Effector CD4-positive, alpha-beta T cell (primary cell): ENCODE measurements at regions not wholly inside any gene's neighbourhood (a gene's known extent, or its start where the extent isn't known, plus 50 kb on each side); places are given as distances from the start of the nearest gene placed in this dataset.
"Not testable (repeated sequence)": the region's sequence is repeated elsewhere in the genome, so short reads cannot be mapped to it uniquely, and the experiment has no call there.

Experiments
- DNase-seq: peaks from one replicate; pipeline ENCODE4 v3.0.0-alpha.2; 2020

DNA sequence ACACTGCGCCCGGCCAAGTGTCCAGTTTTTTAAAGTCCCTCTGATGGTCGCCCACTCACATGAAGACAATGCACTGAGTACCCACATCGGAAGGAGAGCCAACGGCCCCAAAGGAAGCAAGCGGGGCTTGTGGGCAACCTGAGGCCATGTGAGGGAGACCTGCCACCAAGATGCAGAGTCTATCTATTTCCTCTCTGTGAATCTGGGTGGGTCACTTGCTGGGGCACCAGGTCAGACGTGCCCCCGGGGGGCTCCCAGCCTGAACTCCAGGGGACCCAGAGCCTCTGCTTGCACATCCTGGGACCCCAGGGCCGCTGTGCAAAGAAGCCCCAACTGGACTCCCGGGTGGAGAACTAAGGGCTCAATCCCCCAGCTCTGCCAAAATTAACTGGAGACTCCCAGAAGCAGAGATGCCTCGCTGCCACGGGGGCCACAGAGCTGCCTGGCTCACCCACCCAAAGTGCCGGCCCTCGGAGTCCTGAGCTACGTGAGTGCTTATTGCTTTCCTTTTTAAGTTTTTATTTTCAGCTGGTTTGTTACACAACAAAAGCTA lies 106.4 kb downstream of the BRD1 start:
- no peak for DNase-seq

DNA sequence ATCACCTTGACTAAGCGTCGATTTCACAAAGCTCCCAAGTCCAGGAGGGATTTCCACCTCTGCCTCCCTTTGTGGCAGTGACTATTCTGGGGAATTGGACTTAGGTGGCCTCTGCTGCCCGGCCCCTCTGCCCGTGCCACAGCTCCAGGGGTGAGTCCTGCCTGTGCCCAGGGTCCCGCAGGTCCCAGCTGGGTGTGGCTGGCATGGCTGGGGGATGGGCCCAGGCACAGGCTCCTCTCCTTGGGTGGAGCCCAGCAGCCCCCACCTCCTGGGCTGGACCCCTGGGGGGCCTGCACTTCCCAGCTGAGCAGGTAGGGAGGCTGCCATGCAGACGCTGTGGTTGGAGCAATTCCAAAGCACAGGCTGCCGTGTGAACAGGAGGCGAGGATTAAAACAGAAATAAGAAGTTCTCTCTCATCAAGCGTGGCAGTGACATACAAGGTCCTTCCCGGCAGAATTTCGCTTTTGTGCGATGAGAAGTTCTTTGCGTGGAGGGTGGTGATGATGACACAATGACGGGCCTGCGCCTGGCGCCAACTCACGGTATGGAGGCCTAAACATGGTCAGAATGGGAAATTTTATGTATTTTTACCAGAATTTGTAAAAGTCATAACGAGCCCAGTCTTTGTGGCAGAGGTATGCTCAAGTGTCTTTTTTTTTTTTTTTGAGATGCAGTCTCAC lies 107.3 kb downstream of the BRD1 start:
- no peak for DNase-seq

DNA sequence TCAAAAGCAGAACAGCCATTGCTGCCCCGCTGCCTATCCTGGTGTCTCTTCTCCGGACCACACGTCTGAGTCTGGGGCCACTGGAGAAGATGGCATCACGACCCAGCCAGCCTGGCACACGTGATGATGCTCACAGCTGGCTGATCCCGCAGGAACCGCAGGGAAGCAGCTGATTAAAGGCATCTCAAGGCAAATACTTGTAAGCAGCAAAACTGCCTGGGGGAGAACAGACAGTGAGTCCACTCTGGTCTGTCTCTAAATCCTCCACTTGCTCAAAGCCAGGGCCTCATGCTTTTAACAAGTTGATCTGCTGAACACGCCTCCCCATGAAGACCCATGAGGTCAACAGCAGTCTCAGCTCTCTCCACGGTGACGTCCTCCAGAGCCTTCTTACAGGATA lies 108.6 kb downstream of the BRD1 start:
- DNase-seq: no peak

DNA sequence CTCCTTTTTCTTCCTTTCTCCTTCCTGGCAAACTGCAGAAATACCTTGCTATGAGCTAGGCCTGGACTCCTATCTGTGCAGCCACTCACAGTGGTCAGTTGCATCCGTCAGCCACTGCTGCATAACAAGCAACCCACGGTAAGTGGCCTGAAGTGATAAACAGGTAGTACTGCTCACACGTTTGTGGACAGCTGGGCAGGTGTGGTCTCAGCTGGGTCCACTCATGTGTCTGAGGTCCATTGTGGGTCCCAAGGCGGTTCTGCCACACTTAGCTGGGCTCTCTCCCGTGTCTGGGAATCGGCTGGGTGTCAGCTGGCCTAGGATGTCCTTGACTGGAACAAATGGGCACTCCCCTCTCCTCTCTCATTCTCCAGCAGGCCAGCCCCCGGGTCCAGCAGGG lies 109.3 kb downstream of the BRD1 start:
- DNase-seq: no peak

DNA sequence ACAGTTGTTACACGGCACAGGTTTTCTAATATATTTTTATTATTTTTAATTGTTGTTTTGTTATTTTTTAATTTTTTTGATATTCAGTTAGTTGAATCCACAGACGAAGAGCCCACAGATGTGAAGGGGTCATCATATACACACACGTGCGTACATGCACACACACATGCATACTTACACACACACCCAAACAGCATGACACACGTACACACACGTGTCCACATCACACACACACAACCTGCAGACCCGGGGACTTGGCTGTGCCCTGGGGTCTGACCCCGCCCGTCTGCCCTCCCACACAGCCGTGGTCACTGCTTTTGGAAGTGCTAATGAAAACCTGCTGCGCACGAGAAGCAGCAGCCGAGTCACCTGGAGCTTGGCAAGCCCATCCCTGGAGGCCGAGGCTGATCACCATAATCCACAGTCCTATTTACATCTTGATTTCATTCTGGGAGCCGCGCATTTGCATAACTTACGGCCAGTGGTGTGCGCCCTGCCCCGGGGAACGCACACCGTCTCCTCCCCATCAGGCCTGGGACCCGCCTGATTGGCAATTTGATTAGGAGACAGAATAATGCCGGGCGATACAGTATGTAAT lies 110.3 kb downstream of the BRD1 start:
- no peak for DNase-seq

DNA sequence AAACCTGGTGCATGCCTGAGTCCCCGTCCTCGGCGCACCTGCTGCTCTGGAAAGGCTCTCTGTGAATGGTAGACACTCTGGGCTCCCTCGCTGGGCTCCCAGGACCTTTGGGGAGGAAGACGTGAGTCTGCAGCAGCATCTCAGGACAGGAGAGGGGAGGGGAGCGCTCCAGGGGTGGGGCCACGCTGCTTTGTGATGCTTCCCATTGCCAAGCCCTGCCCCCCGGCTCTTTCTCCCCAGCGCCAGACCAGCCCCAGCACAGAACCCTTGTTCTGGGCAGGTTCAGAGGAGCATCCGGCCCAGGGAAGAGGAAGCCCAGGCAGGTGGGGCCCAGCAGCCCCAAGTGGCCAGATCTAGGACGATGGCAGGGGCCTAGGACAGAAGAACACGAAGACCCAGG lies 111.2 kb downstream of the BRD1 start:
- DNase-seq: no peak

DNA sequence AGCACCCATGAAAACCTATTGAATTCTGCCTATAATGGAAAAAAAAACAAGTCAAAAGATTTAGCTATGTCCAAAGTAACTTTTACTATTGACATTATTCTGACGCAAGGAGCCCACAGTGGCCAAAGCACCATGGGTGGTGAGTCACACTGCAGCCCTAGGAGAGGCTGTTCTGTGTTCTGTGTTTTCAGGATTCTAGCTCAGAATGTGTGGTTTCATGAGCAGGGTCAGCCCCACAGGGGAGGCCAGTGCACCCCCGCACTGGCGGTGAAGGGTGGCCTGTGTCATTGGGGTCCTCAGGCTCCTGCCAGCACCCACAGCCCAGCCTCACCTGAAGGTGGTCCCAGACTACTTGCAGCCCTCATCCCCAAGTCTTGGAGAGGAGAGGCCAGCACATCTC lies 112.2 kb downstream of the BRD1 start:
- DNase-seq: no peak

DNA sequence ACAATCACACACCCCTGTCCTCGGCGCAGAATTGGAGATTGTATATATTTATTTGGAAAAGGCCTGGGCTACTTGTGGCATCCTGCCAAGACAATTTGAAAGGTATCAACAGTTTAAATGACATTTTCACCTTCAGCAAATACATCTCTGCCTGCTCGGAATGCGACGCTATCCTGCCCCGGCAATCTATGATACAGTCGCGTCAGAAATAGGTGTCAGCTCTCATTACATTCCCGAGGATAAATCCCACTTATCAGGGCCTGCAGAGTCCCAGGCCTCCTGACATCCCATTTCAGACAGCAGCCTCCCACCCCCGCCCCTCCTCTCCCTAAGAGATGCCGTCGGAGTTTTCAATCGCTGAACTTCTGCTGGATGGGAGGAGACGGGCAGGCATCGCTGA lies 114.7 kb downstream of the BRD1 start:
- DNase-seq: no peak

DNA sequence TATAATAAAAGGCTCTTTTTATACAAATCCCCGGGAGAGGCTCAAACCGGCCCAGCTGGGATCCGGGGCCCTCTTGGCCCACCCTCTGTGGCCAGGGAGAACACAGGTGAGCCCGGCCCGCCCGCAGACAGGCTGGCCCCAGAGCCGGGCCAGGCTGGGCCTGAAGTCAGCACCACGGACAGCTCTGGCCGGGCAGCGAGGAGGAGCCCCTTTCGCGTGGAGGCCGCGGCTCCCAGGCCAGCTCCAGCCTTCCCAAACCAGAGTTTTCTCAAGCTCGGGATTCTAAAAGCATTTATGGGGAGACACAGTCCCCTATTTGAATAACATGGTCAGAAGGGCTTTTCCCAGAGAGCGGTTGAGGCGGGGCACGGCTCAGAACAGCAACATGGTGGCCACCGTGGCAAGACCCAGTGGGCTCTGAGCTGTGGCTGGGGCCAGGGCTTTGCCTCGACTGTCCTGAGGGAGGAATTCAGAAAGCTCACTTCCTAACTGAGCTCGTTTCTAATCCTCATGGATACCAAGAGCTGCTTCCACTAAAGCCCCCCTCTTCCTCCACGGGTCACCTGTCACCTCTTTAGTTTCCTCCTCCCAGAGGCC lies 115.4 kb downstream of the BRD1 start:
- no peak for DNase-seq

DNA sequence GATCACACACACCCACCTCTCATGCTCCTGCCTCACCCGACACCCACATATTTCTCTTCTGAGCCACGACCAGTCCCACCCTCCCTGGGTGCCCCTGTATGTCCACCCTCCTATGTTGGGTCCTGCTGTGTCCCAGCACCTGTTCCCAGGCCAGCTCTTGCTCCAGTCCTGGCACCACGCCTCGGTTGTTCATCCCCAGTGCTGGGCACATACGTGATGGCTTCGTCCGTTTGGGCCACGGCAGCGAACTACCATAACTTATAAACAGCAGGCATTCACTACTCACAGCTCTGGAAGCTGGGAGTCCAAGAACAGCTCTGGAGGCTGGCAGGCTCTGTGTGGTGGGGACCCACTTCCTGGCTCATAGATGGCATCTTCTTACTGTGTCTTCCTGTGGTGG lies 116.9 kb downstream of the BRD1 start:
- DNase-seq: no peak

DNA sequence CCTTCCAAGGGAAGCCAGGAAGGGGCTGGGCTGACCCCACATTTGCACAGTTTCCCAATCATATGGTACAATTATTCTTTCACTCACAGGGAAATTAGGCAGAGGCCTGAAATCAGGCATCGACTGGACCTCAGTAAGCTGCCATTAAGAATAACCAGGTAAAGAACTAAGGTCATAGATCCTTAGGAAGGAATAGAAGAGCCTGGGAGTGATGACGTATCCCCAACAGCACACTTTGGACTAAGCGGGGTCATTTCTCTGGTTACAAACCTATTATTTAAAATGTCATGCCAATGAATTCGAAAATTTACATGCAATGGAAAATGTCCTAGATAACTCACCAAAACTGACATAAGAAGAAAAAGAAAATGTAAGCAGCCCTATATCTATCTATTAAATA lies 118.2 kb downstream of the BRD1 start:
- DNase-seq: no peak

DNA sequence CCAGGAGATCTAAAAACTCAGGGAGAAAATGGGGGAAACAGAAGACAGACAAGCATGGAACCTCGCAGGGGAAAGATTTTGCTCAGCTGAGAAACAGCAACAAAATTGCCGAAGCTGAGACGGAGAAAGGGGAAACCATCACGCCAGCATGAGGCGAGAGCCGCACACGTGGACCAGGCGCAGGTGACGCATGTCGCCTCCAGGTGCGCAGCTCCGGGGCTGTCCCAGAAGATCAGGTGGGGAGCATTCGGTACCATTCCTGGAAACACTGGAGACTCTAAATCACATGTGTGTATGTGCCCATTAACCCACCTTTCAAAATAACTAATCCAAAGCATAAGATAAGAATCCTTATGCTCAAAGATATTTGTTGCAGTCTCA lies 121.7 kb downstream of the BRD1 start:
- DNase-seq: no peak

DNA sequence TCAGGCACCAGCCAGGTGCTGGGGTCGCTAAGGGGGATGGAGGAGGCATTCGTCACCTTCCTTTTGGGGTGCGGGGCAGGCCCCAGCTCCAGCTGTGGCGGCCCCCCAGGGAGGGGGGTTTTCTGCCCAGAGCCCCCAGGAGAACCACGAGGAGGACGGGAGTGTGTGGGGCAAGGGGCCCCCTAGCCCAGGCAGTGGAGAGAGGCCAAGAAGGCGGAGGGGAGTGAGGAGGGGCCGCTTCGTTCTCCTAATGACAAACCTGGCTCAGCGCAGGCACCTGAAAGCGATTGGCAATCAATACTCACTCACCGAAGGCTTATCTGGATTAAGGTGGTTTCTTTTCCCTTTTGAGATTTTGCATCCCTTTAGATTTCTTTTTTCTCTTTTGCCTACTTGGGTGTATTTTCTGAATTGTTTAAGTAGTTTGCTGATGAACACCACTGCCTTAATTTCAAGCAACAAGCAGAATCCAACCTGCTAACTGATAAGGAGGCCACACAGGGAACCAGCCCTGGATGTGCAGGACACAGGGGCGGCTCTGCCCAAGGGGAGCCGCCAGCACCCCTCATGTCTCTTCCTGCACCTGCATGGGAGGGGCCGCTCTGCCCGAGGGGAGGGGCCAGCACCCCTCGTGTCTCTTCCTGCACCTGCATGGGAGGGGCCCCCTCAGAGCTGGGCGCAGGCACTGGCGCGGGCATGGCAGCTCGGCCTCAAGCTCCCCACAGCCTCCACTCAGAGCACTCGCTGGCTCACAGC lies 122.3 kb downstream of the BRD1 start:
- no peak for DNase-seq

DNA sequence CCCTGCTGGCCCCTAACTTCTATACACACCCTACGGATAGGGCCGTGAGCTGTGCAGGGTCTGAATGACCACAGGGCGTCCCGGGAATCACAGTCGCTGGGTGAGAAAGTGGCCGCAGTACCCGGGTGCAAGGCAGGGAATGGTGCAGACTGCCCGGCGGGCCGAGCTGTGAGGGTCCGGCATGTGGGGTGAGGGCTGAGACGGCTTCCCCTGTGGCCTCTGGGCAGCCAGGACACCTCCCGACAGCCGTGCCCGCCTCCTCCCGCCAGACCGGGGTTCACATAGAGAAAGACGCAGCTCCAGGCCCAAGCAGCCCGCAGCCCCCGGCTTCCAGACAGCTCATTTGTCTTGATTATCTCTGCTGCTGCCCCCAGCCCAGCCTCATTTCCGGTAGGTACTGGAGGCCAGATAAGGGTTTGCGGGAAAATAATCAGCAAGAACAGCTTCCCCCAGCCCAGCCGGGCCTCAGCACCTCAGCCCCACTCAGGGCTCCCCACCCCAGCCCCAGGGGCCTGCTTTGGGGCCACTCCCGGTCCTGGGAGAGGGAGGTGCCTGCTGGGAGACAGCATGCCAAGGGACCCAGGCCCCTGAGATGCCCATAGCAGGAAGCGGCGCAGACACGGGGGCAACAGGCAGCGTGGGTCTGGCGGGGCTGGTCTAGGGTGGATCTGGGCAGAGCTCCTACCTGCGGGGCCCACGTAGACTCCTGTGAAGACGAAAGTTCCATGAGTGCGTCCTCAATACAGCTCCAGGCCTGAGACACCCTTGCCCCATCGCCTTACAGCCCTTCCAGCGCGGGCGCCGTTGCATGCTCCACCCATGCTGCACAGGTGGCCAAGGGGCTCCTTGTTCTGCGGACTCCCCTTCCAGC lies 123.1 kb downstream of the BRD1 start:
- DNase-seq: no peak

DNA sequence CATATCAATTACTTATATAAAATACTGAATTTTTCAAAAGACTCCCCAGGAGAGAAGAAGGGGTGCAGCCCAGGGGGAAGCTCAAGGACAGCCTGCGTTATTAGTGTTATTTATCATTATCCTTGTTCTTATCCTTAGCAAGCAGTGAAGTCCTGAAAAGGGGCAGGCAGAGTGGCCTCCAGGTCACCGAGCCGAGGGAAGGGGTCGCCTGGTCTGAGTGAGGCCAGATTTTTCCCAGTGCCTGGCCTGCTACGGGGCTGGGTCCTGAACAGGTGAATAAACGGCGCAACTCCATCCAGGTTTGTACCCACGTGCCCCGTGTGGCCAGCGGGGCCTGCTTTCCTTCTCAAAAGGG lies 123.7 kb downstream of the BRD1 start:
- no peak for DNase-seq

DNA sequence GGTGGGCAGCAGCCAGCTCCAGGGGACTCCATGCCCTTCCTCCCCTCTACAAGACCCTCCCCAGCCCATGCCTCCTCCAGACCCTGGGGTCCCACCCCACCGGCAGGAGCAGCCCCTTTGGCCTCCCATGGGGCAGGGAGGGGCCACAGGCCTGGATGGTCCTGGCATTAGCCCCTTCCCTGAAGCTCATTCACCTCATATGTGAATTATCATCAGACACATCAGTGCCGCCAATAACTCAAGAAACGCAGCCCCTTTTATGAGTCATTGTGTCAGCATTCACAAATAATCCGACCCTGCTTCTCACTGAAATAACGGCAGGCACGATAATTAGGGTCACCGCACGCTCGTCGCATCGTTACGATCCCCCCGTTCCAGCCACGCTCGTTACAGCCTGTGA lies 124.2 kb downstream of the BRD1 start:
- no peak for DNase-seq

DNA sequence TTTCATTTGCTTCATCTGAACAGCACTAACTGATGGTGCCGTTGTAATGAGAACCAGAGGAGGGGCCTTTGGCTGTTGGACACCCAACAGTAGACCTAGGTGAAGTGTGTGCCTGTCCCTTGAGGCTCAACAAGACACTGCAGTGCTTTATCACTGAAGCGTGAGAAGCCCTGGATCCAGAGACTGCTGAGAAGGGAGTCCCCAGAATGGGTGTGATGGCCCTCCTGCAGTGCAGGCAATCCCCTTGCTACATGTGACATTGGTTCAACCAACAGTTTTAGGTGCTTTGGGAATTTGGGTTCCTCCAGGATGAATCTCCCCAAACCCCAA lies 125.6 kb downstream of the BRD1 start:
- DNase-seq: no peak

DNA sequence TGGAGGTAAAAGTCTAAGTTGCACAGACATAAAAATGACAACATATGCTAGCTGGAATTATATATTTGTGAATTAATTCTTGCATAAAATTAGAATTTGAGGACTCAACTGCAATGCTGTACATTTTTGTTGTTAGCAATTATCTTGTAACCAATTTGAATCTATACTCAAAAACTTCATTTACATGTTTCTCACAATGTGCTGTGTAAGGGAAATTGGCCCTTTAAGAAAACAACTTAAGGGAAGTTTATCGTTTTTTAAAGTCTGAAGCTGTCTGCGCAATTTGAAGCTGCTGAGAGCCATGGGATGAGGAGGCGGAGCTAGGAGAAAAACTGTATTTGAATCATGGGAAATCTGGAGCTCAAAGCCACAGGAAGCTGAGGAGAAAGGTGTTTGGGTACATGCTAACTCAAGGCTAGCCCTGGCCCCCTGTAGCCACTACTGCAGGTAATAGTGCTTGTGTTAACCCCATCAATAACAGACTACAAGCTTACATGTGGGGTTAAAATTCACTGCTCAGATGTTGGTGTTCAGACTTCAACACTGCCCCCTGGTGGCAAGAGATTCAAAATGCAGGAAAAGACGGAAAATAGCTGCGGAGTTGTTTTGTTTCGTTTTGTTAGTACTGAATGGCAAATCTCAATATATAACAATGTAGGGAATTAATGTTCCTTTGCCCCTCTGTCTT lies 126.1 kb downstream of the BRD1 start:
- DNase-seq: no peak

DNA sequence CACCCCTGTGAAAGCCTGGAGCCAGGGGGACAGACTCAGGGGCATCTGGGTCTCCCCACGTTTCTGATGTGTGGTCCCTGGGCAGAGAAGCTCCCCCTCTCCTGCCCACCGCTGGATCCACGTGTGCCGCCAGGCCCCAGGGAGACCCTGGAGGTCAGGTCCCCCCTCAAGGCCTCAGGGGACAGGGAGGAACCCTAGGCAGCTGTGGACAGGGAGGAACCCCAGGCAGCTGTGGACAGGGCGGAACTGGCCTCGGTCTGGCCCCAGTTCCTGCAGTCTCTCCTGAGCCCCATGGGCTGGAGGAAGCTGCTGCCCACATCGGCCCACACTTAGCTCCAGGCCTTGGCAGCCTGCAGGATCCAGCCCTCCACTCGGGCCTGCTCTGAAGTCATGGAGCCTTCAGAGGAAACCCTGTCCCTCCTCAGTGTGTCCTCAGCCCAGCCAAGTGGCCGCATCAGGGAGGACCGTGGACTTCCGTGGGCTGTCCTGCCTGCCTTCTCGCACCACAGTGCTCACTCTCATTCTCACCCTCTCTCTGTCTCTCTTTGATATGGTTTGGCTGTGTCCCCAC lies 127.7 kb downstream of the BRD1 start:
- DNase-seq: no peak

DNA sequence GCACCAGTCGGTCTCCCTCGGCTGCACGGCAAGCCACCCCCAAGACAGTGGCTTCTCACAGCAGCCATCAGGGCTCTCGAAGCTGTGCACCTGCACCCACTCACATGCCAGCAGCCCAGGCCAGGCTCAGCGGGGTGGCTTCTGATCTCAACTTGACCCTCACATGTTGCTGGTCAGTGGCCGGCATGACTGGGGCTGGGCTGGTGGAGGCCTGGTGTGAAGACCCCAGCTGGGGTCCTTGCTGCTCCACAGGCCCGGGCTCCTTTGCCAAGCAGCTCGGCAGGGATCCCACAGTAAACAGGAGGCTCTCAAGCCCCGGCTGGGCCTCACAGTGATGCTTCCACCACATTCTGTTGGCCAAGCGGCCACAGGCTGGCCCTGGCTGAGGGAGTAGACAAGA lies 128.2 kb downstream of the BRD1 start:
- no peak for DNase-seq

DNA sequence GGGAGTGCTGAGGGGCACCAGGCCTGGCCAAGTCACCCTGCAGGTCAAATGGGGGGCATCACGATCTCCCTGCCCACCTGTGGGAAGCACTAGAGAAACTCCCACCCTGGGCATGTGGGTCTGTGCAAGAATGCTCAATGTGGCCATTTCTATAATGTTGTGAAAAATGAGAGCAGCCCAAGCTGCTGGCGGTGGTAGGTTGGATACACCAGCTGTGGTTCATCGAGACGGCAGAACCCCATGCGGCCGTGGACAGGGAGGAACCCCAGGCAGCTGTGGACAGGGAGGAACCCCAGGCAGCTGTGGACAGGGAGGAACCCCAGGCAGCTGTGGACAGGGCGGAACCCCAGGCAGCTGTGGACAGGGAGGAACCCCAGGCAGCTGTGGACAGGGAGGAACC lies 129.1 kb downstream of the BRD1 start:
- DNase-seq: not testable (repeated sequence)

DNA sequence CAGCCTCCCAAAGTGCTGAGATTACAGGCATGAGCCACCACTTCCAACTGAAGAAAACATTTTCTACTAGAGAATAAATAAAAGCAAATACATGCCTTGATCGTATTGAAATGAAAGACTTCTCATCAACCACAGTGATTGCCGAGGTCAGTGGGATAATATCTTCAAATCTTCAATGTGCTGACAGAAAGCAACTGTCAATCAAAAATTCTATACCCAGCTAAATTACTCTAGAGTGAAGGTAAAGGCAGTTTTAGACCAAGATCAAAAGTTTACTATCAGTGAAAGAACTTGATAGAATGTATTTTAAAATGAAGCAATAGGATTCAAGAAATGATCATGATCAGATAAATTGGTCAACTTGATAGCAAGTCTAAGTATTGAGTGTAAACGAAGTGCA lies 130.6 kb downstream of the BRD1 start:
- DNase-seq: no peak
